T-cell (primary cell): ENCODE measurements at regions not wholly inside any gene's neighbourhood (a gene's known extent, or its start where the extent isn't known, plus 50 kb on each side); places are given as distances from the start of the nearest gene placed in this dataset.

ENCODE experiments used
- ATAC-seq, 4 experiments: fragments of 200-7000 bp in 3 of 4; fragments of 150-1000 bp in 1 of 4; cut with Tn5 transposase; replicated peaks in 1 of 4; 1 replicate in 3 of 4; 2 replicates in 1 of 4; pipeline ENCODE4 v1.10.0; 2021; ENCODE audit warnings: moderate library complexity in 3 of 4, mild to moderate bottlenecking in 2 of 4, moderate number of reproducible peaks in 1 of 4
- CTCF ChIA-PET, 2 donors: fragments of 300-600 bp; sonication (Branson Sonifier 250); formaldehyde crosslinking; loops; one replicate each; lab custom pipeline; 2022; ENCODE audit warnings: antibody characterized with exemption in 2 of 2; lab: Charles Lee
- POLR2A ChIA-PET, 2 donors: fragments of 300-600 bp; sonication (Branson Sonifier 250); formaldehyde crosslinking; loops; one replicate each; lab custom pipeline; 2022; ENCODE audit warnings: antibody characterized with exemption in 2 of 2; lab: Charles Lee
- DNase-seq, 35 experiments: peaks; one replicate each; pipeline versions ENCODE4 v3.0.0 to v3.0.0-alpha.2; 2013 to 2023
- H3K27ac ChIP-seq: one replicate; pipeline ENCODE4 v1.5.1; 2013; ENCODE audit warnings: low read length
- H3K27me3 ChIP-seq, 2 experiments: replicated peaks in 1 of 2; 1 replicate in 1 of 2; 2 replicates in 1 of 2; pipeline versions ENCODE4 v1.6.1 to v1.7.0; 2013; ENCODE audit warnings: low read length in 1 of 2, mixed read lengths in 1 of 2; ENCODE audit not compliant: control insufficient read depth in 2 of 2, insufficient read depth in 2 of 2; ENCODE audit errors: extremely low read depth in 1 of 2
- H3K36me3 ChIP-seq, 2 donors: 1 replicate in 1 of 2; 2 replicates in 1 of 2; pipeline versions ENCODE4 v1.6.1 to v1.7.0; 2013; ENCODE audit warnings: low read length in 1 of 2; ENCODE audit not compliant: control insufficient read depth in 2 of 2, insufficient read depth in 1 of 2; ENCODE audit errors: extremely low read depth in 1 of 2
- H3K4me1 ChIP-seq, 2 experiments: 1 replicate in 1 of 2; 2 replicates in 1 of 2; pipeline versions ENCODE4 v1.6.1 to v1.7.0; 2013; ENCODE audit warnings: low read length in 2 of 2, mixed read lengths in 1 of 2; ENCODE audit not compliant: insufficient read depth in 2 of 2, control insufficient read depth in 1 of 2; ENCODE audit errors: extremely low read depth in 1 of 2
- H3K4me3 ChIP-seq, 2 donors: 1 replicate in 1 of 2; 2 replicates in 1 of 2; pipeline versions ENCODE4 v1.5.1 to v1.7.0; 2013; ENCODE audit warnings: mild to moderate bottlenecking in 2 of 2, low read length in 1 of 2, moderate library complexity in 1 of 2; ENCODE audit not compliant: control insufficient read depth in 1 of 2; ENCODE audit errors: extremely low read depth in 1 of 2
- H3K9me3 ChIP-seq: 2 replicates; pipeline ENCODE4 v1.7.0; 2013
- H3K27ac Mint-ChIP-seq, 2 donors: one replicate each; pipeline ENCODE4 v1.8.0; 2020 to 2021; ENCODE audit warnings: mild to moderate bottlenecking in 2 of 2, mixed read lengths in 2 of 2
- H3K27me3 Mint-ChIP-seq, 2 donors: one replicate each; pipeline ENCODE4 v1.8.0; 2021 to 2022; ENCODE audit warnings: mixed read lengths in 2 of 2
- H3K36me3 Mint-ChIP-seq: one replicate; pipeline ENCODE4 v1.8.0; 2021; ENCODE audit warnings: mixed read lengths
- H3K4me1 Mint-ChIP-seq, 3 donors: one replicate each; pipeline ENCODE4 v1.8.0; 2020 to 2022; ENCODE audit warnings: mixed read lengths in 3 of 3, mild to moderate bottlenecking in 1 of 3
- H3K4me3 Mint-ChIP-seq, 3 donors: one replicate each; pipeline ENCODE4 v1.8.0; 2020 to 2022; ENCODE audit warnings: mild to moderate bottlenecking in 3 of 3, mixed read lengths in 3 of 3, moderate library complexity in 3 of 3
- H3K9me3 Mint-ChIP-seq, 3 donors: one replicate each; pipeline ENCODE4 v1.8.0; 2020 to 2022; ENCODE audit warnings: mixed read lengths in 3 of 3
- WGBS: methylation state at CpG from one replicate; pipeline ENCODE4 v1.1.5; 2013; ENCODE audit warnings: missing lambda C conversion rate; ENCODE audit not compliant: insufficient coverage; 5-methylcytosine and 5-hydroxymethylcytosine counted together

GRCh38 chr11:112477581-112478317 lies 217.1 kb upstream of the PLET1 start:
- CTCF ChIA-PET: no interaction called here

GRCh38 chr11:112478806-112479205 lies 218.1 kb upstream of the PLET1 start:
- no peak for DNase-seq
- Mint-ChIP-seq H3K36me3 (no peaks in the 10 kb centered on the region), H3K27me3 (peaks cover 3 to 4% of the 10 kb centered on the region in 2 donors), H3K4me3 (no peak overlapping the region), H3K27ac (no peak overlapping the region), H3K4me1 (no peaks in the 10 kb centered on the region), H3K9me3 (no peaks in the 10 kb centered on the region)
- no peak for ATAC-seq
- WGBS: no CpG with 5 or more reads among the region's 4 CpGs
- Histone ChIP-seq H3K4me3 (no peak overlapping the region), H3K27me3 (no peaks in the 10 kb centered on the region), H3K9me3 (no peaks in the 10 kb centered on the region), H3K4me1 (no peaks in the 10 kb centered on the region), H3K27ac (no peak overlapping the region), H3K36me3 (no peaks in the 10 kb centered on the region)
- CTCF ChIA-PET: interaction anchor here in 1 of 2 donors (0.7 kb wide), 1 partner anchor 287 kb away, joined by 3 read pairs; no protein-coding TSS in a partner anchor
- POLR2A ChIA-PET: no interaction called here

More at GRCh38 chr11:112477581-112478317, 217.1 kb upstream of the PLET1 start:
- H3K36me3 ChIP-seq: no peaks in the 10 kb centered on the region
- no peaks in the 10 kb centered on the region for H3K4me1 Mint-ChIP-seq
- no peak overlapping the region for H3K4me3 Mint-ChIP-seq
- peaks cover 4 to 6% of the 10 kb centered on the region in 2 donors for H3K27me3 Mint-ChIP-seq
- H3K9me3 Mint-ChIP-seq: no peaks in the 10 kb centered on the region
- ATAC-seq (no peak), DNase-seq (no peak)
- H3K36me3 Mint-ChIP-seq: no peaks in the 10 kb centered on the region
- no peaks in the 10 kb centered on the region for H3K9me3 ChIP-seq
- no CpG with 5 or more reads among the region's 6 CpGs for WGBS
- no peak overlapping the region for H3K27ac ChIP-seq
- no peak overlapping the region for H3K27ac Mint-ChIP-seq
- POLR2A ChIA-PET: no interaction called here
- H3K4me3 ChIP-seq: no peak overlapping the region
- no peaks in the 10 kb centered on the region for H3K27me3 ChIP-seq
- H3K4me1 ChIP-seq: no peaks in the 10 kb centered on the region

GRCh38 chr11:112481431-112481830 lies 220.8 kb upstream of the PLET1 start:
- CTCF ChIA-PET: no interaction called here
- Histone ChIP-seq H3K36me3 (no peaks in the 10 kb centered on the region), H3K4me1 (no peaks in the 10 kb centered on the region), H3K27ac (no peak overlapping the region), H3K9me3 (no peaks in the 10 kb centered on the region), H3K4me3 (no peak overlapping the region), H3K27me3 (no peaks in the 10 kb centered on the region)
- no peak overlapping the region for H3K27ac Mint-ChIP-seq
- POLR2A ChIA-PET: no interaction called here
- WGBS: no CpG with 5 or more reads among the region's 1 CpG
- ATAC-seq (no peak), DNase-seq (no peak)
- H3K4me3 Mint-ChIP-seq: no peak overlapping the region
- no peaks in the 10 kb centered on the region for H3K9me3 Mint-ChIP-seq
- peaks cover 1 to 4% of the 10 kb centered on the region in 2 donors for H3K27me3 Mint-ChIP-seq
- no peaks in the 10 kb centered on the region for H3K4me1 Mint-ChIP-seq
- no peaks in the 10 kb centered on the region for H3K36me3 Mint-ChIP-seq

- WGBS: 69% methylated on average over 1 of the region's 3 CpGs
- H3K4me3 Mint-ChIP-seq: no peak overlapping the region
- H3K36me3 Mint-ChIP-seq: no peaks in the 10 kb centered on the region
- H3K4me1 ChIP-seq: no peaks in the 10 kb centered on the region
- no peaks in the 10 kb centered on the region for H3K9me3 ChIP-seq
- no peak for DNase-seq
- H3K9me3 Mint-ChIP-seq: no peaks in the 10 kb centered on the region
- H3K27me3 ChIP-seq: no peaks in the 10 kb centered on the region
- ChIA-PET CTCF (no interaction called here), POLR2A (no interaction called here)
- H3K4me3 ChIP-seq: no peak overlapping the region
- H3K27ac ChIP-seq: no peak overlapping the region
- no peaks in the 10 kb centered on the region for H3K4me1 Mint-ChIP-seq
- H3K27me3 Mint-ChIP-seq: peaks cover 1 to 7% of the 10 kb centered on the region in 2 donors
- no peak for ATAC-seq
- no peak overlapping the region for H3K27ac Mint-ChIP-seq
- H3K36me3 ChIP-seq: no peaks in the 10 kb centered on the region
Observed at GRCh38 chr11:112481893-112482292, 221.2 kb upstream of the PLET1 start.

- Histone ChIP-seq H3K9me3 (no peaks in the 10 kb centered on the region), H3K36me3 (no peaks in the 10 kb centered on the region), H3K4me3 (no peak overlapping the region), H3K4me1 (no peaks in the 10 kb centered on the region), H3K27me3 (no peaks in the 10 kb centered on the region), H3K27ac (no peak overlapping the region)
- CTCF ChIA-PET: no interaction called here
- no peak overlapping the region for H3K27ac Mint-ChIP-seq
- no peak for ATAC-seq
- H3K36me3 Mint-ChIP-seq: no peaks in the 10 kb centered on the region
- POLR2A ChIA-PET: no interaction called here
- H3K9me3 Mint-ChIP-seq: no peaks in the 10 kb centered on the region
- 88% methylated on average over 2 of the region's 2 CpGs for WGBS
- H3K4me3 Mint-ChIP-seq: no peak overlapping the region
- peaks cover 5 to 21% of the 10 kb centered on the region in 2 donors for H3K27me3 Mint-ChIP-seq
- H3K4me1 Mint-ChIP-seq: no peaks in the 10 kb centered on the region
- DNase-seq: no peak
Observed at GRCh38 chr11:112485280-112485679, 224.6 kb upstream of the PLET1 start.

GRCh38 chr11:112497826-112498225 lies 237.2 kb upstream of the PLET1 start:
- Histone ChIP-seq H3K4me1 (no peaks in the 10 kb centered on the region), H3K27ac (no peak overlapping the region), H3K4me3 (no peak overlapping the region), H3K36me3 (no peaks in the 10 kb centered on the region), H3K9me3 (no peaks in the 10 kb centered on the region), H3K27me3 (peaks cover 0 to 10% of the 10 kb centered on the region in 2 experiments)
- no peaks in the 10 kb centered on the region for H3K9me3 Mint-ChIP-seq
- no peak overlapping the region for H3K27ac Mint-ChIP-seq
- H3K27me3 Mint-ChIP-seq: peaks cover 5% of the 10 kb centered on the region in 2 donors
- DNase-seq: no peak
- H3K36me3 Mint-ChIP-seq: no peaks in the 10 kb centered on the region
- ChIA-PET CTCF (interaction anchor here in 1 of 2 donors (1.0 kb wide), 1 partner anchor 90 kb away, joined by 3 read pairs; no protein-coding TSS in a partner anchor), POLR2A (no interaction called here)
- no peaks in the 10 kb centered on the region for H3K4me1 Mint-ChIP-seq
- 82% methylated on average over 1 of the region's 1 CpG for WGBS
- no peak for ATAC-seq
- H3K4me3 Mint-ChIP-seq: no peak overlapping the region
